HEK293T (cell line): ENCODE measurements at regions not wholly inside any gene's neighbourhood (a gene's known extent, or its start where the extent isn't known, plus 50 kb on each side); places are given as distances from the start of the nearest gene placed in this dataset.

Experiments used
- ARNT ChIP-seq: fragments of 450-650 bp; IDR thresholded peaks from 2 replicates; pipeline ENCODE4 v1.6.1; 2017; ENCODE audit warnings: mild to moderate bottlenecking
- BHLHE40 ChIP-seq: fragments of 450-650 bp; IDR thresholded peaks from 2 replicates; pipeline ENCODE4 v1.6.1; 2016; ENCODE audit warnings: mild to moderate bottlenecking, moderate library complexity, borderline replicate concordance
- CTBP1 ChIP-seq: fragments of 450-650 bp; IDR thresholded peaks from 2 replicates; pipeline ENCODE4 v1.6.1; 2016; ENCODE audit warnings: borderline replicate concordance
- FOXA1 ChIP-seq: fragments of 450-650 bp; IDR thresholded peaks from 2 replicates; pipeline ENCODE4 v1.6.1; 2016; ENCODE audit warnings: mild to moderate bottlenecking
- FOXK2 ChIP-seq: fragments of 450-650 bp; IDR thresholded peaks from 2 replicates; pipeline ENCODE4 v1.6.1; 2016; ENCODE audit warnings: mild to moderate bottlenecking
- FOXM1 ChIP-seq: fragments of 450-650 bp; IDR thresholded peaks from 2 replicates; pipeline ENCODE4 v1.6.1; 2017; ENCODE audit warnings: mild to moderate bottlenecking, borderline replicate concordance
- HDGF ChIP-seq: fragments of 450-650 bp; IDR thresholded peaks from 2 replicates; pipeline ENCODE4 v1.6.1; 2017; ENCODE audit warnings: antibody characterized with exemption, borderline replicate concordance
- L3MBTL2 ChIP-seq: fragments of 450-650 bp; conservative IDR thresholded peaks from 2 replicates; pipeline ENCODE4 v1.6.1; 2016; ENCODE audit warnings: mild to moderate bottlenecking
- NFRKB ChIP-seq: fragments of 450-650 bp; IDR thresholded peaks from 2 replicates; pipeline ENCODE4 v1.6.1; 2016; ENCODE audit warnings: mild to moderate bottlenecking, moderate library complexity
- PKNOX1 ChIP-seq: fragments of 450-650 bp; IDR thresholded peaks from 2 replicates; pipeline ENCODE4 v1.6.1; 2016
- SUZ12 ChIP-seq: fragments of 450-650 bp; IDR thresholded peaks from 2 replicates; pipeline ENCODE4 v1.6.1; 2016; ENCODE audit warnings: mild to moderate bottlenecking
- TARDBP ChIP-seq: fragments of 450-650 bp; IDR thresholded peaks from 2 replicates; pipeline ENCODE4 v1.6.1; 2016
- ZNF384 ChIP-seq: fragments of 450-650 bp; IDR thresholded peaks from 2 replicates; pipeline ENCODE4 v1.6.1; 2016

- no peak for TF ChIP-seq ZNF384
- no peak for TF ChIP-seq HDGF
- TF ChIP-seq L3MBTL2, result no peak
- TF ChIP-seq PKNOX1, result no peak
- no peak for TF ChIP-seq BHLHE40
- no peak for TF ChIP-seq FOXK2
- TF ChIP-seq FOXM1, result no peak
- TF ChIP-seq ARNT, result no peak
- TF ChIP-seq SUZ12, result no peak
- no peak for TF ChIP-seq NFRKB
- no peak for TF ChIP-seq CTBP1
- no peak for TF ChIP-seq TARDBP
- TF ChIP-seq FOXA1, result no peak
These were observed 199.1 kb downstream of the SCP2D1 start for GRCh38 chr20:19012676-19013075.
